ENCODE measurements at regions not wholly inside any gene's neighbourhood (a gene's known extent, or its start where the extent isn't known, plus 50 kb on each side); places are given as distances from the start of the nearest gene placed in this dataset.

- no peak for TF ChIP-seq ZNF274 (IDR thresholded peaks at IDR 0.05; ENCODE audit: low read depth, low read length)
- no peak overlapping the region for H3K4me3 ChIP-seq (ENCODE audit: low read length)
Measured at GRCh38 chr5:68436686-68437520, 221.3 kb downstream of the PIK3R1 start.

- no peak for TF ChIP-seq ZNF274 (IDR thresholded peaks at IDR 0.05; ENCODE audit: low read depth, low read length)
- H3K4me3 ChIP-seq (ENCODE audit: low read length), result no peak overlapping the region
Measured at GRCh38 chr5:68438876-68439275, 223.3 kb downstream of the PIK3R1 start.

- H3K4me3 ChIP-seq (ENCODE audit: low read length), result no peak overlapping the region
- no peak for TF ChIP-seq ZNF274 (IDR thresholded peaks at IDR 0.05; ENCODE audit: low read depth, low read length)
Measured at GRCh38 chr5:68440245-68440644, 224.7 kb downstream of the PIK3R1 start.

- TF ChIP-seq ZNF274 (IDR thresholded peaks at IDR 0.05; ENCODE audit: low read depth, low read length), result no peak
- no peak overlapping the region for H3K4me3 ChIP-seq (ENCODE audit: low read length)
Measured at GRCh38 chr5:68440651-68441050, 225.1 kb downstream of the PIK3R1 start.

GRCh38 chr5:68441309-68442073 lies 225.9 kb downstream of the PIK3R1 start:
- no peak for TF ChIP-seq ZNF274 (IDR thresholded peaks at IDR 0.05; ENCODE audit: low read depth, low read length)
- H3K4me3 ChIP-seq (ENCODE audit: low read length), result no peak overlapping the region

GRCh38 chr5:68443091-68443490 lies 227.5 kb downstream of the PIK3R1 start:
- H3K4me3 ChIP-seq (ENCODE audit: low read length), result no peak overlapping the region
- TF ChIP-seq ZNF274 (IDR thresholded peaks at IDR 0.05; ENCODE audit: low read depth, low read length), result no peak

- H3K4me3 ChIP-seq (ENCODE audit: low read length), result no peak overlapping the region
- no peak for TF ChIP-seq ZNF274 (IDR thresholded peaks at IDR 0.05; ENCODE audit: low read depth, low read length)
Measured at GRCh38 chr5:68444048-68444447, 228.5 kb downstream of the PIK3R1 start.

- H3K4me3 ChIP-seq (ENCODE audit: low read length), result no peak overlapping the region
- TF ChIP-seq ZNF274 (IDR thresholded peaks at IDR 0.05; ENCODE audit: low read depth, low read length), result no peak
Measured at GRCh38 chr5:68444833-68445232, 229.3 kb downstream of the PIK3R1 start.

- no peak for TF ChIP-seq ZNF274 (IDR thresholded peaks at IDR 0.05; ENCODE audit: low read depth, low read length)
- H3K4me3 ChIP-seq (ENCODE audit: low read length), result no peak overlapping the region
Measured at GRCh38 chr5:68445257-68446069, 229.9 kb downstream of the PIK3R1 start.

- H3K4me3 ChIP-seq (ENCODE audit: low read length), result no peak overlapping the region
- no peak for TF ChIP-seq ZNF274 (IDR thresholded peaks at IDR 0.05; ENCODE audit: low read depth, low read length)
Measured at GRCh38 chr5:68446070-68446357, 230.5 kb downstream of the PIK3R1 start.

GRCh38 chr5:68446487-68446894 lies 230.9 kb downstream of the PIK3R1 start:
- no peak for TF ChIP-seq ZNF274 (IDR thresholded peaks at IDR 0.05; ENCODE audit: low read depth, low read length)
- no peak overlapping the region for H3K4me3 ChIP-seq (ENCODE audit: low read length)

- TF ChIP-seq ZNF274 (IDR thresholded peaks at IDR 0.05; ENCODE audit: low read depth, low read length), result no peak
- no peak overlapping the region for H3K4me3 ChIP-seq (ENCODE audit: low read length)
Measured at GRCh38 chr5:68447136-68447929, 231.8 kb downstream of the PIK3R1 start.

GRCh38 chr5:68449380-68449779 lies 233.8 kb downstream of the PIK3R1 start:
- H3K4me3 ChIP-seq (ENCODE audit: low read length), result no peak overlapping the region
- no peak for TF ChIP-seq ZNF274 (IDR thresholded peaks at IDR 0.05; ENCODE audit: low read depth, low read length)

Measured in GM08714 (cell line).